ENCODE measurements at regions not wholly inside any gene's neighbourhood (a gene's known extent, or its start where the extent isn't known, plus 50 kb on each side); places are given as distances from the start of the nearest gene placed in this dataset.
"Not testable (repeated sequence)": the region's sequence is repeated elsewhere in the genome, so short reads cannot be mapped to it uniquely, and the experiment has no call there.

- Mint-ChIP-seq H3K36me3 (no peaks in the 10 kb centered on the region), H3K4me1 (no peaks in the 10 kb centered on the region), H3K27ac (no peak overlapping the region), H3K27me3 (no peaks in the 10 kb centered on the region), H3K9me3 (peaks cover 0 to 4% (median 0%) of the 10 kb centered on the region in 7 donors), H3K4me3 (no peak overlapping the region)
- H3K9me3 ChIP-seq (ENCODE audit: control insufficient read depth in 2 of 2, low read length in 2 of 2): no peaks in the 10 kb centered on the region
- no peak for DNase-seq
- no peaks in the 10 kb centered on the region for H3K36me3 ChIP-seq (ENCODE audit: control insufficient read depth, insufficient read depth, low read length)
- no peak overlapping the region for H3K27ac ChIP-seq (ENCODE audit: insufficient read depth, low read length, poor library complexity, severe bottlenecking)
- H3K27me3 ChIP-seq (ENCODE audit: control insufficient read depth, insufficient read depth, low read length): no peaks in the 10 kb centered on the region
- H3K4me1 ChIP-seq (ENCODE audit: control insufficient read depth, insufficient read depth, low read length, poor library complexity, severe bottlenecking): no peaks in the 10 kb centered on the region
- no peak for ATAC-seq (ENCODE audit: low read depth in 2 of 2)
- no peak overlapping the region for H3K4me3 ChIP-seq (ENCODE audit: low read depth, low read length)
These were observed 213.0 kb upstream of the PDE3A start for GRCh38 chr12:20155374-20155773.

GRCh38 chr12:20160899-20161298, 207.4 kb upstream of the PDE3A start:
- not testable (repeated sequence) for H3K36me3 Mint-ChIP-seq; H3K27me3 ChIP-seq (ENCODE audit: control insufficient read depth, insufficient read depth, low read length); H3K27me3 Mint-ChIP-seq; H3K27ac Mint-ChIP-seq; H3K4me1 Mint-ChIP-seq; H3K4me3 Mint-ChIP-seq; H3K9me3 Mint-ChIP-seq; ATAC-seq (ENCODE audit: low read depth in 2 of 2); H3K36me3 ChIP-seq (ENCODE audit: control insufficient read depth, insufficient read depth, low read length); H3K9me3 ChIP-seq (ENCODE audit: control insufficient read depth in 2 of 2, low read length in 2 of 2); H3K4me1 ChIP-seq (ENCODE audit: control insufficient read depth, insufficient read depth, low read length, poor library complexity, severe bottlenecking); H3K27ac ChIP-seq (ENCODE audit: insufficient read depth, low read length, poor library complexity, severe bottlenecking); DNase-seq; H3K4me3 ChIP-seq (ENCODE audit: low read depth, low read length)

- Histone ChIP-seq H3K9me3 (ENCODE audit: control insufficient read depth in 2 of 2, low read length in 2 of 2) (no peaks in the 10 kb centered on the region), H3K27ac (ENCODE audit: insufficient read depth, low read length, poor library complexity, severe bottlenecking) (no peak overlapping the region), H3K27me3 (ENCODE audit: control insufficient read depth, insufficient read depth, low read length) (no peaks in the 10 kb centered on the region), H3K4me3 (ENCODE audit: low read depth, low read length) (no peak overlapping the region), H3K36me3 (ENCODE audit: control insufficient read depth, insufficient read depth, low read length) (no peaks in the 10 kb centered on the region), H3K4me1 (ENCODE audit: control insufficient read depth, insufficient read depth, low read length, poor library complexity, severe bottlenecking) (no peaks in the 10 kb centered on the region)
- no peak overlapping the region for H3K27ac Mint-ChIP-seq
- no peak for ATAC-seq (ENCODE audit: low read depth in 2 of 2)
- no peaks in the 10 kb centered on the region for H3K4me1 Mint-ChIP-seq
- DNase-seq: no peak
- peaks cover 0 to 16% (median 3%) of the 10 kb centered on the region in 7 donors for H3K9me3 Mint-ChIP-seq
- H3K36me3 Mint-ChIP-seq: no peaks in the 10 kb centered on the region
- H3K4me3 Mint-ChIP-seq: no peak overlapping the region
- H3K27me3 Mint-ChIP-seq: no peaks in the 10 kb centered on the region
These were observed 193.7 kb upstream of the PDE3A start for GRCh38 chr12:20174528-20175175.

- Histone ChIP-seq H3K27ac (ENCODE audit: insufficient read depth, low read length, poor library complexity, severe bottlenecking) (no peak overlapping the region), H3K27me3 (ENCODE audit: control insufficient read depth, insufficient read depth, low read length) (no peaks in the 10 kb centered on the region), H3K4me3 (ENCODE audit: low read depth, low read length) (no peak overlapping the region), H3K9me3 (ENCODE audit: control insufficient read depth in 2 of 2, low read length in 2 of 2) (no peaks in the 10 kb centered on the region), H3K36me3 (ENCODE audit: control insufficient read depth, insufficient read depth, low read length) (no peaks in the 10 kb centered on the region), H3K4me1 (ENCODE audit: control insufficient read depth, insufficient read depth, low read length, poor library complexity, severe bottlenecking) (no peaks in the 10 kb centered on the region)
- DNase-seq: no peak
- Mint-ChIP-seq H3K9me3 (peaks cover 0 to 16% (median 3%) of the 10 kb centered on the region in 7 donors), H3K27ac (no peak overlapping the region), H3K4me1 (no peaks in the 10 kb centered on the region), H3K4me3 (no peak overlapping the region), H3K36me3 (no peaks in the 10 kb centered on the region), H3K27me3 (no peaks in the 10 kb centered on the region)
- ATAC-seq (ENCODE audit: low read depth in 2 of 2): no peak
These were observed 192.5 kb upstream of the PDE3A start for GRCh38 chr12:20175704-20176388.

GRCh38 chr12:20181416-20182180, 186.7 kb upstream of the PDE3A start:
- H3K9me3 Mint-ChIP-seq: peaks cover 0 to 6% (median 0%) of the 10 kb centered on the region in 7 donors
- ATAC-seq (ENCODE audit: low read depth in 2 of 2): no peak
- Histone ChIP-seq H3K4me3 (ENCODE audit: low read depth, low read length) (no peak overlapping the region), H3K27ac (ENCODE audit: insufficient read depth, low read length, poor library complexity, severe bottlenecking) (no peak overlapping the region), H3K9me3 (ENCODE audit: control insufficient read depth in 2 of 2, low read length in 2 of 2) (no peaks in the 10 kb centered on the region), H3K4me1 (ENCODE audit: control insufficient read depth, insufficient read depth, low read length, poor library complexity, severe bottlenecking) (no peaks in the 10 kb centered on the region), H3K36me3 (ENCODE audit: control insufficient read depth, insufficient read depth, low read length) (no peaks in the 10 kb centered on the region), H3K27me3 (ENCODE audit: control insufficient read depth, insufficient read depth, low read length) (no peaks in the 10 kb centered on the region)
- H3K27ac Mint-ChIP-seq: no peak overlapping the region
- H3K4me3 Mint-ChIP-seq: no peak overlapping the region
- no peaks in the 10 kb centered on the region for H3K4me1 Mint-ChIP-seq
- no peaks in the 10 kb centered on the region for H3K36me3 Mint-ChIP-seq
- DNase-seq: no peak
- H3K27me3 Mint-ChIP-seq: no peaks in the 10 kb centered on the region

DNA sequence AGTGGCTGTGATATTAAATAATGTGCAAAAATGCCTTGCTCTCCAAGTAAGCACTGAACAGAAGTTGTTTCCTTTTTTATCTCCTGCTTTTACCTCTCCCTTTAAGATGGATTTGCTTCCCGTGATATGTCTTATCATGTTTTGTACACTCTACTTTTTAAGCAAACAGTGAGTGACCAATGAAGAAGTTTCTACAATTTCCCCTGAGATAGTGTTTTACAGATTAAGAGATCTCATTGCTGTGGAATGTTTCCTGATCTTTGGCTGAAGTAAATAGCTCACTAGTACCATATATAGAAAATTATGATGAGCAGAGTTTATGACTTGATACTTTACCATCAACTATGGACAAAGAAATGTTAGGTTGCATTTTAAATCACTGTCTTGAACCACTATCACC, 184.8 kb upstream of the PDE3A start:
- H3K4me1 ChIP-seq (ENCODE audit: control insufficient read depth, insufficient read depth, low read length, poor library complexity, severe bottlenecking): no peaks in the 10 kb centered on the region
- ATAC-seq (ENCODE audit: low read depth in 2 of 2) (no peak), DNase-seq (no peak)
- no peak overlapping the region for H3K27ac ChIP-seq (ENCODE audit: insufficient read depth, low read length, poor library complexity, severe bottlenecking)
- H3K4me3 Mint-ChIP-seq: no peak overlapping the region
- no peak overlapping the region for H3K4me3 ChIP-seq (ENCODE audit: low read depth, low read length)
- no peaks in the 10 kb centered on the region for H3K36me3 ChIP-seq (ENCODE audit: control insufficient read depth, insufficient read depth, low read length)
- no peak overlapping the region for H3K27ac Mint-ChIP-seq
- H3K27me3 ChIP-seq (ENCODE audit: control insufficient read depth, insufficient read depth, low read length): no peaks in the 10 kb centered on the region
- peaks cover 0 to 6% (median 0%) of the 10 kb centered on the region in 7 donors for H3K9me3 Mint-ChIP-seq
- no peaks in the 10 kb centered on the region for H3K9me3 ChIP-seq (ENCODE audit: control insufficient read depth in 2 of 2, low read length in 2 of 2)
- no peaks in the 10 kb centered on the region for H3K4me1 Mint-ChIP-seq
- H3K36me3 Mint-ChIP-seq: no peaks in the 10 kb centered on the region
- H3K27me3 Mint-ChIP-seq: no peaks in the 10 kb centered on the region

GRCh38 chr12:20184514-20184913, 183.8 kb upstream of the PDE3A start:
- Histone ChIP-seq H3K36me3 (ENCODE audit: control insufficient read depth, insufficient read depth, low read length) (no peaks in the 10 kb centered on the region), H3K4me3 (ENCODE audit: low read depth, low read length) (no peak overlapping the region), H3K27me3 (ENCODE audit: control insufficient read depth, insufficient read depth, low read length) (no peaks in the 10 kb centered on the region), H3K9me3 (ENCODE audit: control insufficient read depth in 2 of 2, low read length in 2 of 2) (no peaks in the 10 kb centered on the region), H3K27ac (ENCODE audit: insufficient read depth, low read length, poor library complexity, severe bottlenecking) (no peak overlapping the region), H3K4me1 (ENCODE audit: control insufficient read depth, insufficient read depth, low read length, poor library complexity, severe bottlenecking) (no peaks in the 10 kb centered on the region)
- DNase-seq (no peak), ATAC-seq (ENCODE audit: low read depth in 2 of 2) (no peak)
- Mint-ChIP-seq H3K27me3 (no peaks in the 10 kb centered on the region), H3K4me1 (no peaks in the 10 kb centered on the region), H3K9me3 (peaks cover 0 to 6% (median 0%) of the 10 kb centered on the region in 7 donors), H3K4me3 (no peak overlapping the region), H3K27ac (no peak overlapping the region), H3K36me3 (no peaks in the 10 kb centered on the region)

All from CD4-positive, CD25-positive, alpha-beta regulatory T cell (primary cell).